IPS-20b (cell line): ENCODE measurements at regions not wholly inside any gene's neighbourhood (a gene's known extent, or its start where the extent isn't known, plus 50 kb on each side); places are given as distances from the start of the nearest gene placed in this dataset.

Experiments
- H3K27ac ChIP-seq: one replicate; pipeline ENCODE4 v1.5.1; 2013; ENCODE audit warnings: low read length
- H3K27me3 ChIP-seq: 2 replicates; pipeline ENCODE4 v1.6.1; 2013; ENCODE audit warnings: mild to moderate bottlenecking, low read length, inconsistent platforms; ENCODE audit not compliant: insufficient read depth
- H3K36me3 ChIP-seq: 2 replicates; pipeline ENCODE4 v1.6.1; 2013; ENCODE audit warnings: low read depth, mild to moderate bottlenecking, inconsistent platforms, low read length, moderate library complexity; ENCODE audit not compliant: insufficient read depth
- H3K4me1 ChIP-seq: 2 replicates; pipeline ENCODE4 v1.6.1; 2013; ENCODE audit warnings: mild to moderate bottlenecking, control low read depth, inconsistent platforms, low read length, moderate library complexity; ENCODE audit not compliant: insufficient read depth
- H3K4me3 ChIP-seq: 2 replicates; pipeline ENCODE4 v1.5.1; 2013; ENCODE audit warnings: mild to moderate bottlenecking, low read length, inconsistent platforms
- H3K9ac ChIP-seq: 2 replicates; pipeline ENCODE4 v1.6.1; 2013; ENCODE audit warnings: low read depth, mild to moderate bottlenecking, inconsistent platforms, low read length, moderate library complexity
- H3K9me3 ChIP-seq: 2 replicates; pipeline ENCODE4 v1.6.1; 2013; ENCODE audit warnings: mild to moderate bottlenecking, low read depth, low read length, inconsistent platforms; ENCODE audit not compliant: insufficient read depth

DNA sequence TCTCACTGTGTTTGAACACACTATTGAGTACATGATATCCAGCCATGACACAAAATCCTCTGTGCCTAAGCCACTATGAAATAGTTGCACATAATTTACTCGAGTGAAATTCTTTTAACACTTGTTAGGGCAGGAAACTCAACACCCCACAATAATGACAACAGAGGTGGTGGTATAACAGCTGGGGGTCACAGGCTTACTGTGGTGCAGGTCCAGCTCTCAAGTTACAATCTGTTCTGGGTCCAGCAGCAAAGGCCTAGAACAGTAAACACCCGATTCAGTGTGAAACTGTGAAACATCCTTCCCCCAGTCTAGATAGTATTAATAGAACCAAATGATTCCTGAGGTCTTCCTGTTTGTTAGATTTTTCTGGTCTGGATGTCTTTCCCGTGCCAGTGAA, 102.9 kb upstream of the APC start:
- H3K27ac ChIP-seq = no peak overlapping the region
- no peaks in the 10 kb centered on the region for H3K27me3 ChIP-seq
- H3K36me3 ChIP-seq = no peaks in the 10 kb centered on the region
- H3K9ac ChIP-seq = no peak overlapping the region
- no peak overlapping the region for H3K4me3 ChIP-seq
- no peaks in the 10 kb centered on the region for H3K4me1 ChIP-seq
- H3K9me3 ChIP-seq = no peaks in the 10 kb centered on the region

DNA sequence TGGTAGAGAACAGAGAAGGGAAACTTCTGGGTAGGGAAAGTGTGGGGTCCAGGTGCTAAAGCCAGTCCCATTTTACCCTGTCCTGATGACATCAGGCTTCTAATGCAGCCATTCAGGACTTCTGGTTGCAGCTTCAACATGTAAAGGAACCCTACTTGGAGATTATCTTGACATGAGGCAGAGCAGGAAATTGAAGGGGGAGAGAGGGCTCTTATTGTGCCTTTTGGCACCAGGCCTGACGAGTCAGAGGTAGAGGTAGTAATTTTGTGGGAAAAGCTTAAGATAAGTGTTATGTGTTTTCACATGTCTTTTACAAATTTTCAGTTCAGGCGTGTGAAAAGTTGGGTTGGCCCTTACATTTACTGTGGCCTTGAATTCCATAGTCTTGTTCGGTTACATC, 102.4 kb upstream of the APC start:
- Histone ChIP-seq H3K27ac (no peak overlapping the region), H3K4me1 (no peaks in the 10 kb centered on the region), H3K9ac (no peak overlapping the region), H3K36me3 (no peaks in the 10 kb centered on the region), H3K4me3 (no peak overlapping the region), H3K9me3 (no peaks in the 10 kb centered on the region), H3K27me3 (no peaks in the 10 kb centered on the region)

GRCh38 chr5:112635771-112636731, 101.6 kb upstream of the APC start:
- no peak overlapping the region for H3K9ac ChIP-seq
- H3K27ac ChIP-seq = no peak overlapping the region
- no peak overlapping the region for H3K4me3 ChIP-seq
- H3K36me3 ChIP-seq = no peaks in the 10 kb centered on the region
- no peaks in the 10 kb centered on the region for H3K9me3 ChIP-seq
- no peaks in the 10 kb centered on the region for H3K4me1 ChIP-seq
- no peaks in the 10 kb centered on the region for H3K27me3 ChIP-seq

DNA sequence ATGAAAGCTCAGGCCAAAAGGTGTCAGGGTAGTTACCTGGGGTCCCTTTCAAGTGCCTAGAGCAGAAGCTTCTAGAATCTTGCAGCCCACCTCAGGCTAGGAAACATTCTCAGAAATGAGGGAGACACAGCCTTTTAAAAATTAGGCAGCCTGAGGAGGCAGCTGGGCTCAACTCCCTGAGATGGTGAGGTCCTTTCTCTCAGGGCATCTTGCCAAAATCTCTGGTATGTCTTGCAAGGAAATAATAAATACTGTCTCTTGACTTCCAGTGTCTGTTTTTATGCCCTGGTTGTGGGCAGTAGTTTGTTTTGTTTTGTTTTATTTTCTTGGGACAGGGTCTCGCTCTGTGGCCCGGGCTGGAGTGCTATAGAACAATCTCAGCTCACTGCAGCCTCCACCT, 100.9 kb upstream of the APC start:
- Histone ChIP-seq H3K9me3 (no peaks in the 10 kb centered on the region), H3K36me3 (no peaks in the 10 kb centered on the region), H3K27me3 (no peaks in the 10 kb centered on the region), H3K4me3 (no peak overlapping the region), H3K27ac (no peak overlapping the region), H3K4me1 (no peaks in the 10 kb centered on the region), H3K9ac (no peak overlapping the region)

DNA sequence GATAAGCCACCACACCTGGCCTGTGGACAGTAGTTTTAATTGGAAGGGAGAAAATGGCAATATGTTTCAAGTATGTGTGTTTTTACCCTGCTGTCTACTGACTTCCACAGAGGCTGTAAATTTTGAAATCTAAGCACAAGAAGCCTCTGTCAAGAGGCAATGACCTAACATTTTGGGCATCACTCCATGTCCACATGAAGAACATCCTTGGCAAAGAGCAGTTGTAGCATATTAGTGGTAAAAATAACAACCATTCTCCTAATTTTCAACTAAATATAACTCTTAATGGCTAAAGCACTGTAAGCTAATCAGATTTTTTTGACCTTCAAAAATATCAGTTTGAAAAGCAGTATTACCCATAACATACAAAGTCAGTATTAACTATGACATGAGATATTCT, 100.3 kb upstream of the APC start:
- no peaks in the 10 kb centered on the region for H3K4me1 ChIP-seq
- H3K27me3 ChIP-seq = no peaks in the 10 kb centered on the region
- no peaks in the 10 kb centered on the region for H3K36me3 ChIP-seq
- H3K27ac ChIP-seq = no peak overlapping the region
- no peaks in the 10 kb centered on the region for H3K9me3 ChIP-seq
- H3K4me3 ChIP-seq = no peak overlapping the region
- H3K9ac ChIP-seq = no peak overlapping the region

GRCh38 chr5:112640546-112640945, 97.1 kb upstream of the APC start:
- Histone ChIP-seq H3K36me3 (no peaks in the 10 kb centered on the region), H3K9me3 (no peaks in the 10 kb centered on the region), H3K4me1 (no peaks in the 10 kb centered on the region), H3K27ac (no peak overlapping the region), H3K27me3 (no peaks in the 10 kb centered on the region), H3K9ac (no peak overlapping the region), H3K4me3 (no peak overlapping the region)

DNA sequence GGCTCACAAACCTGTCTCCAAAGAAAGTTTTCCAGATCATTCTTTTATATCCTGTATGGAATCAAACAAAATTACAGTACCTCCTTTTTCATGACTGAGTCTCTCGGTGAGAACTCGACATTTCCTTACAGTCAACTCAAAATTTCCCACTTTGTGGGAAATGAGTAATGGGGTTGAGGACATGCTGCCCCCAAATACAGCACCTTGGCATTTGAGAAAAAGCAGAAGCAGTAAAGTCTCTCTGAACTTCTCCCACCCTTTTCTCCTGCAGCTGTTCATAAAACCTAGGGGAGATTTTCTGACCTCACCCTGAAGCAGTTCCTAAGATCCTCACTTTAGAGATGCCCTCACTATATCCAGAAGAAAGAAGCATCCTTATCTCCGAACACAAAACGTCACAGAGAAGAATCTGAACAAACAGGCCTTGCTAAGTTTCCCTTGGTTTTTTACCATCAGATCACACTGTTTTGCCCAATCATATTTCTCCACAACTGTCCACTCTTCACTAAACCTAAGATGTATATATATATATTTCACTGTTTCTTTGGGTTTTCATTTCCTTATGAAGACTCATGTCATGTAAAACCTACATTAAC, 96.1 kb upstream of the APC start:
- H3K4me1 ChIP-seq = no peaks in the 10 kb centered on the region
- no peak overlapping the region for H3K4me3 ChIP-seq
- no peaks in the 10 kb centered on the region for H3K36me3 ChIP-seq
- no peaks in the 10 kb centered on the region for H3K27me3 ChIP-seq
- no peak overlapping the region for H3K27ac ChIP-seq
- no peak overlapping the region for H3K9ac ChIP-seq
- no peaks in the 10 kb centered on the region for H3K9me3 ChIP-seq

DNA sequence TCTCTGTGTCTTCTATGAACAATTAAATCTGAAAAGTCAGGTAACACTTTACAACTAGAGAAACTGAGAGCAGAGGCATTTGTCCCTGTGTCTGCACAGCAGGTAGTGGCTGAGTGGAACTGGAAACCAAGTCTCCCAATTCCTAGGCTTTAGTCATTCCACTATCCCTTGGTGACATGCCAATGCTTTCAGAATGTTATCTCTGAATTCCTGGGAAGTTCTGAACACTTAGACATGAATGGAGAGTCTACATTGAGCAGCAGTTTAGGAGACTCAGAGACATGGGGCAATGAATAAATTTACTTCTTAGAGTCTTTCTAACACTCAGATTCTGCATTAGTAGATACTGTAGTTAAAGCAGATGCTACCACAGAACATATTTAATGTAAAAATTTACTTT, 94.8 kb upstream of the APC start:
- Histone ChIP-seq H3K9me3 (no peaks in the 10 kb centered on the region), H3K27me3 (no peaks in the 10 kb centered on the region), H3K4me3 (no peak overlapping the region), H3K9ac (no peak overlapping the region), H3K36me3 (no peaks in the 10 kb centered on the region), H3K4me1 (no peaks in the 10 kb centered on the region), H3K27ac (no peak overlapping the region)

- no peaks in the 10 kb centered on the region for H3K4me1 ChIP-seq
- no peak overlapping the region for H3K9ac ChIP-seq
- no peaks in the 10 kb centered on the region for H3K36me3 ChIP-seq
- no peak overlapping the region for H3K27ac ChIP-seq
- no peaks in the 10 kb centered on the region for H3K9me3 ChIP-seq
- no peak overlapping the region for H3K4me3 ChIP-seq
- H3K27me3 ChIP-seq = no peaks in the 10 kb centered on the region
Observed at GRCh38 chr5:112643339-112643971, 94.2 kb upstream of the APC start.

DNA sequence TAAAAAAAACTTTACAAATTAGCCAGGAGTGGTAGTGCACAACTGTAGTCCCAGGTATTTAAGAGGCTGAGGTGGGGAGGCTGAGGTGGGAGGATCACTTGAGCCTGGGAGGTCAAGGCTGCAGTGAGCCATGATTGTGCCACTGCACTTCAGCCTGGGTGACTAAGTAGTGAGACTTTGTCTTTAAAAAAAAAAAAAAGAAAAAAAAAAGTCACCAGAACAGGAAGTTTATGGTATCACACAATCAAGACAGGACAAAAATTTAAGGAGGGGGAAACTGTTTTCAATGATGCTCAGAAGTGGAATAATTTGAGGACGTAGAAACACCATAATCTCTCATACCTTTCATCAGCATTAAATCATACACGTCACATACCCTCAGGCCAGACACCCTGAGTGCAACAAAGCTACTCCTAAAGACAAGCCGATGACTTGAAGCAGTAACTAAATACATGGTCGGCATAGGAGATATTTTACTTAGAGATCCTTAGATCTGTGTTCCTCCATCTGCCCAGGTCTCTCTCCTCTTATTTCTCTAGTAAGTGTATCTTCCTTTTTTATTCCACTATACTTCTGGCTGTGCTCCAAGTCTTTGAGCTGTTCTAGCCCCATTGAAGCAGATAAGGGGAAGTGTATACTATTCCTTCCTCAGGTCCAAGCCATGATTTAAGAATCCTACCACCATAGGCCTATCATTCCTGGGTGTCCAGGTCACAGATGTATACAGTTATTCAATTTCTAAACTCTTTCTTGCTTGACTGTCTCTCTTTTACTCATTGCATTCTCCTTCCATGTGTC, 91.3 kb upstream of the APC start:
- Histone ChIP-seq H3K27me3 (no peaks in the 10 kb centered on the region), H3K27ac (no peak overlapping the region), H3K4me3 (no peak overlapping the region), H3K36me3 (no peaks in the 10 kb centered on the region), H3K9me3 (no peaks in the 10 kb centered on the region), H3K4me1 (no peaks in the 10 kb centered on the region), H3K9ac (no peak overlapping the region)

GRCh38 chr5:112647428-112647827, 90.3 kb upstream of the APC start:
- no peak overlapping the region for H3K4me3 ChIP-seq
- no peaks in the 10 kb centered on the region for H3K36me3 ChIP-seq
- H3K9me3 ChIP-seq = no peaks in the 10 kb centered on the region
- H3K27me3 ChIP-seq = no peaks in the 10 kb centered on the region
- no peaks in the 10 kb centered on the region for H3K4me1 ChIP-seq
- H3K27ac ChIP-seq = no peak overlapping the region
- no peak overlapping the region for H3K9ac ChIP-seq
